ES-I3 (cell line): ENCODE measurements at regions not wholly inside any gene's neighbourhood (a gene's known extent, or its start where the extent isn't known, plus 50 kb on each side); places are given as distances from the start of the nearest gene placed in this dataset.

Experiments
- H3K36me3 ChIP-seq: 2 replicates; pipeline ENCODE4 v1.6.1; 2013; ENCODE audit warnings: mild to moderate bottlenecking, low read length, control low read depth, moderate library complexity; ENCODE audit not compliant: insufficient read depth
- H3K4me1 ChIP-seq: 2 replicates; pipeline ENCODE4 v1.6.1; 2013; ENCODE audit warnings: mild to moderate bottlenecking, control low read depth, low read length; ENCODE audit not compliant: insufficient read depth
- H3K9ac ChIP-seq: 2 replicates; pipeline ENCODE4 v1.6.1; 2013; ENCODE audit warnings: low read depth, mild to moderate bottlenecking, low read length, moderate library complexity
- H3K9me3 ChIP-seq: 2 replicates; pipeline ENCODE4 v1.6.1; 2013; ENCODE audit warnings: mild to moderate bottlenecking, low read length, moderate library complexity; ENCODE audit not compliant: control insufficient read depth, insufficient read depth

DNA sequence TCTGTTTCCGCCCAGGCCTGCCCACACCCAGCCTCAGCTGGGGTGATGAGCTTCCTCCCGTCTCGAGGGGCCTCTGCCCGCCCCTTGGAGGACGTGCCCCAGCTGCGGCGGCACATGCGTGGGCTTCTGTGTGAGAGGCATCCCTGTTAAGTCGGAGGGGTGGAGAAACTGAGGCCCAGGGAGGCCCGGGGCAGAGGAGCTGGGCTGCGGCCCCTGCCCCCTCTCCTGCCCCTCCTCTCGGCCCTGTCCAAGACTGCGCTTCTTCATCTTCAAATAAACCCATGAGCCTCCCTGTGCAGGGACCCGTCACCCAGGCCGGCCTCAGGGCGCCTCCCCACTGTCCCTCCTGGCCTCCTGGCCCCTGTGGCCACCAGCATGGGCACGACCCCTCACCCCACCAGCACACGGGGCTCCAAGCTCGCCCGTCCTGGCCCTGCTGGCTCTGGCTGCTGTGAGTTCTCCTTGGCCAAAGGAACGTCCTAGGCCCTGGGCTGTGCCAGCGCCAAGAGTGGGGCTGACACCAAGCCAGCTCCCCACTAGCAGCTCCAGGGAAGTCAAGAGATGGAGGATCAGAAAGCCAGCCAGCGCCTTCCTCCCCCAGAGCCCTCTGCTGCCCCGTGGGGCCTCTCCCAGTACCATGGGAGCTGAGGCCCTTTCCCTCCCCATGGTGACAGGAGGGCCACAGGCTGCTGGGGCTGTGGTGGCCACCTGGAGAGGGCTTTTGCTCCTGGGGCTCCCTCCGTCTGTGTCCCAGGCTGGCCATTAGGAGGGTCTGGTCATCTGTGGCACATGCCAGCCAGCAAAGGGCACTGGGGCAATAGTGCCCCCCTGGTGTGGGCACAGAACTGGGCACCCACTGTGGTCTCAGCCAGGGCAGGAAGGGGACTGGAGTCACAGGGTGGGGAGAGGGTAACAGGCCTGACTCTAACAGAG lies 180.4 kb downstream of the KIF26A start:
- no peaks in the 10 kb centered on the region for H3K9me3 ChIP-seq
- no peak overlapping the region for H3K9ac ChIP-seq
- no peaks in the 10 kb centered on the region for H3K36me3 ChIP-seq
- no peaks in the 10 kb centered on the region for H3K4me1 ChIP-seq

GRCh38 chr14:104319491-104320241 lies 181.3 kb downstream of the KIF26A start:
- Histone ChIP-seq H3K9ac (no peak overlapping the region), H3K9me3 (no peaks in the 10 kb centered on the region), H3K4me1 (no peaks in the 10 kb centered on the region), H3K36me3 (no peaks in the 10 kb centered on the region)

DNA sequence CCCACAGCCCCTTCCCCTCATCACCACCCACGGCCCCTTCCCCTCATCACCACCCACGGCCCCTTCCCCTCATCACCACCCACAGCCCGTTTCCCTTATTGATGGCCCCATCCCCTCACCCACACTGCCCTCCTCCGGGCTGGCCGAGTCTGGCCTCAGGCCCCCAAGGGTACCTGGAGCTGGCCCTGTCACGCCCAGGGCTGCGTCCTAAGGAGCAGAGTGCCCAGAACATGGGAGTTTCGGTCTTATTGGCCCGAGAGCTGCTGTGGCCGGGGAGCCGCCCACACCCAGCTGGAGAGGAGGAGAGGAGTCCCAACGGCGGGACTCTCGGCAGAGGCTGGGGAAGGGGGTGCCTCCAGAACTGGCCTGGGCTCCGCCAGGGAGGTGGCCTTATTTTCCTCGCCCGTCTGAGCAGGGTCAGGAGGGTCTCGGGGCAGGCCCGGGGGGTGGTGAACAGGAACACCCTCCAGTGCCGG lies 182.3 kb downstream of the KIF26A start:
- Histone ChIP-seq H3K4me1 (no peaks in the 10 kb centered on the region), H3K9ac (no peak overlapping the region), H3K9me3 (no peaks in the 10 kb centered on the region)

DNA sequence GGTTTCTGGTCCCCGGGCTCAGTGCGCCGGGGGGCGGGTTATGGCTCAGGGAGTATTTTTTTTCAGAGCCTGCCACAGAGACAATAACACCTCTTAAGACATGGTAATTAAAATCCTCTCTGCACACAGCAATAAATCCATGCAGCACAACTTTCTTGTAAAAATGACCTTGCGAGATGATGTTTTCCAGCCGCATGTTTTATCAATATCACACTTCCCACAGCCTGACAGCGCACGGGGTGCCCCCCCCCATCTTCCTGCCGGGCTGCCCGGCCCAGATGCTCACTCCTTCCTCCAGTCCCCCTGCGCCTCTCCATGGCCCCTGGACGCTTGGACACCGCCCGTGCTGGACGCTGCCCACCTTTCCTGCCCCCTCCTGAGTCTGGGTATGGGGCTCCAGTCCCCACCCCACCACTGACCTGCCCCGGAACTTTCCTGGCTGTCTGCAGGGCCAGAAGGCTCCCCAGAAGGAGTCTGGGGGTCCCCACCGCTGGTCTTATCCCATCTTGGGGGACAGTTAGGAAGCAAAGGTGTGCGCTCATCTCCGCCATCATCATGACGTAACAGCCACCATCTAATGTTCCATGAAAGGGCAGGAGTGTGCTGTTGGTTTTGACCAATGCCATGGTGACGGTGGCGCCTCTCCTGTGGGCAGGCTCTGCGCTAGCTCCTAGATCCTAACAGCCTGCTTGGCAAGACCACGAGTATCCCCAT lies 182.9 kb downstream of the KIF26A start:
- H3K36me3 ChIP-seq, result no peaks in the 10 kb centered on the region
- no peaks in the 10 kb centered on the region for H3K4me1 ChIP-seq
- H3K9me3 ChIP-seq, result no peaks in the 10 kb centered on the region
- H3K9ac ChIP-seq, result no peak overlapping the region

More for the DNA sequence above, 182.3 kb downstream of the KIF26A start:
- no peaks in the 10 kb centered on the region for H3K36me3 ChIP-seq

DNA sequence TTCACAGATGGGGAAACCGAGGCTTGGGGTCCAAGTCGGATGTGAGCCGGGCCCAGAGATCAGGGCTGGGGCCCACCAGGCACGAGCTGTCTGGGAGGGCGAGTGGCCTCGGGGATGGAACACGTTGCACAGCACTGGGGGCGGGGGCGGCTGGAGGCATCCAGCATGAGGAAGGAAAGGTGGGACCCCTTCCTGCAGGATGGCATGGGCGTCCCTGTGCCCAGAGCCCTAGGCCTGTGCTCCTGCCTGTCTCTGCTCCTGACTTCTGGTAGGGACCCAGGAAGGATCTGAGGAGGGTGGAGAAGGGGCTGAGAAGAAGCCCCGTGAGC lies 183.4 kb downstream of the KIF26A start:
- H3K9ac ChIP-seq, result no peak overlapping the region
- no peaks in the 10 kb centered on the region for H3K4me1 ChIP-seq
- no peaks in the 10 kb centered on the region for H3K9me3 ChIP-seq
- H3K36me3 ChIP-seq, result no peaks in the 10 kb centered on the region

DNA sequence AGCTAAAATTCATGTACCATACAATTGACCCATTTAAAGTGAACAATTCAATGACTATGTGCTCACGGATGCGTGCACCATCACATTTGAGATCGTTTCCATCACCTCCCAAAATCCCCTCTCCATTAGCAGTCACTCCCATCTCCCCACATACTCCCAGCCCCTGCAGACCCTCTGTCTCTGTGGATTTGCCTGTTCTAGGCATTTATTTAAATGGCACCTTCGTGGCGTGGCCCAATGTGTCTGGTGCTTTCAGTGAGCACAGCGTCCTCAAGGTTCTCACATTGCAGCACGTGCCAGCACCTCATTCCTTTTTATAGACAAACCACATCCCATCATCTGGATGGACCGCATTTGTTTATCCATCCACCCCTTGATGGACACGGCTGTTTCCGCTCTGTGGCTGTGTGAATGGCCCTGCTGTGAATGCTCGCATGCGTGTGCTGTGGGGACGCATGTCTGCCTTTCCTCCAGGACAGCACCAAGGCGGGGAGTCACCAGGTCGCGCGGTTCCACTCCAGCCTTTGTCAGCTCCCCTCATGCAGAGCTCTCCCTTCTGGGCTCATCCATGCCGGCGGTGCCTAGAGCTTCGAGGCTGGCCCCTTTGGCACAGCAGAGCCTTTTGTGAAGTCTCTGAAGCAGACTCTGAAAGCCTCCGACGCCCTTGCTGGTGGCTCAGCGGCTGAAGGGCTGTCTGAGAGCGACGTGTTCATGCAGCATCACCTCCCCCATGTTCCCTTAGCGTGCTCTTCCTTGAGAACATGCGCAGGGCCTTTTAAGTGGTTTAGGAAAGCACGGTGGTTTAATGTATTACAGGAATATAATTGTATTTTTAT lies 184.4 kb downstream of the KIF26A start:
- Histone ChIP-seq H3K9me3 (no peaks in the 10 kb centered on the region), H3K4me1 (no peaks in the 10 kb centered on the region), H3K9ac (no peak overlapping the region), H3K36me3 (no peaks in the 10 kb centered on the region)

DNA sequence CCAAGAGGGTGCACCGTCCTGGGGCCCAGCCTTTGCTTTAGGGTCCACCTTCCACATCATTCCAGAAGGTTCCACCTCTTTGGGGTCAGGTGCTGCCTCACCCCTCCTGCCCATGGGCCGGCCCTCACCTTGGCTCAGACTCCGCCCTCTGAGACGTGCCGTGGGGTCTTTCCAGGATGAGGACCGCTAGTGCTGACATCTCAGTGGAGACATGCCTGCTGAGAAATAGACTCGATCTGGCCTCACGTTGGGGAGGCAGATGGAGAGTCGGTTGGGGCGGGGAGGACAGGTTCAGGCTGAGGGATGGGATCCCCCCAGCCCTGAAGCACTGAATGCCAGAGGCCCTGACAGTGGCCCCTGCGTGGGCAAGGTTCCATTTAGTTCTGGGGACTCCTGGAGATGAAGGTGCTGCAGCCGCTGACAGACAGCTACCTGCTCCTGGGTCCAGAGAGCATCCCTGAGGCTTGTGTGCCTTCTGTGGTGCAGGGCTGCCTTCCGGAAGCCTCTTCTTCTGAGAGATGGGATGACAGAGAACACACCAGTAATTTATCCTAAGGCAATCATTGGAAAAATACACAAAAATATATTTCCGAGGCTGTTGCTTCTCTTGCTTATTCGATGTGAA lies 185.3 kb downstream of the KIF26A start:
- Histone ChIP-seq H3K9ac (no peak overlapping the region), H3K36me3 (no peaks in the 10 kb centered on the region), H3K9me3 (no peaks in the 10 kb centered on the region), H3K4me1 (no peaks in the 10 kb centered on the region)

DNA sequence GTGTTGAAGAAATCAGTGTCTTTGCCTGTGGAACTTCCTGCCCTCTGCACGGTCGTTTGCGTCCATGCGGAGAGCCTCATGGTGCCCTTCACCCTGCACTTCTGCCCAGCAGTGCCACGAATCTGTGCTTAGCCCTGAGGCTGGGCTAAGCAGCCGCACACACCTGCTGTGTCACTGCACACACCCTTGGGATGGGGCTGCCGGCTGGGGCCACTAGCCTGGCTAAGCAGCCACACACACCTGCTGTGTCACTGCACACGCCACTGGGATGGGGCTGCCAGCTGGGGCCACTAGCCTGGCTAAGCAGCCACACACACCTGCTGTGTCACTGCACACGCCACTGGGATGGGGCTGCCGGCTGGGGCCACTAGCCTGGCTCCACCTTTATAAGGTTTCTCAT lies 188.5 kb downstream of the KIF26A start:
- Histone ChIP-seq H3K9ac (no peak overlapping the region), H3K36me3 (no peaks in the 10 kb centered on the region)

DNA sequence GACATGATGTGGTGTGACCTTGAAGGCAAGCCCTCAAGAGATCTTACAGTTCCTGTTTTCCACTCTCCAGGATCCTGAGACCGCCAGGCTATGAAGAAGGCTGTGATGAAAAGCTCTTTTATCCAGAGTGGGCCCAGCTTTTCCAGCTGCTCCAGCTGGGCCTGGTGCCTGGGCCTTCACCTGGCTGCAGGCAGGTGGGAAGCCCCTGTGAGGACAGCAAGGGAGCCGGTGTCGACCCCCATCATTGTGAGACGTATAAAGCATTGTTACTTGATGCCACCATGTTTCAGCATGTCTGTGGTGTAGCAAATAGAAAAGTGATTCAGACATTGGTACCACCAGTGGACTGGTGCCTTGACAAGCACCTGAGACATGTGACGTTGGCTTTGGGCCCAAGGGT lies 190.2 kb downstream of the KIF26A start:
- H3K4me1 ChIP-seq, result no peaks in the 10 kb centered on the region
- no peaks in the 10 kb centered on the region for H3K36me3 ChIP-seq
- peaks cover 3% of the 10 kb centered on the region for H3K9me3 ChIP-seq
- H3K9ac ChIP-seq, result no peak overlapping the region

More for the DNA sequence above, 188.5 kb downstream of the KIF26A start:
- Histone ChIP-seq H3K4me1 (no peaks in the 10 kb centered on the region), H3K9me3 (peaks cover 3% of the 10 kb centered on the region)

GRCh38 chr14:104329793-104330192 lies 191.4 kb downstream of the KIF26A start:
- Histone ChIP-seq H3K9me3 (peaks cover 3% of the 10 kb centered on the region), H3K4me1 (no peaks in the 10 kb centered on the region), H3K36me3 (no peaks in the 10 kb centered on the region), H3K9ac (no peak overlapping the region)

- no peak overlapping the region for H3K9ac ChIP-seq
- no peaks in the 10 kb centered on the region for H3K4me1 ChIP-seq
- H3K36me3 ChIP-seq, result no peaks in the 10 kb centered on the region
- peaks cover 3% of the 10 kb centered on the region for H3K9me3 ChIP-seq
Observed at GRCh38 chr14:104331871-104332605, 193.7 kb downstream of the KIF26A start.

GRCh38 chr14:104332634-104333270 lies 194.4 kb downstream of the KIF26A start:
- Histone ChIP-seq H3K9me3 (peaks cover 3% of the 10 kb centered on the region), H3K9ac (no peak overlapping the region), H3K4me1 (no peaks in the 10 kb centered on the region)

More at GRCh38 chr14:104332634-104333270, 194.4 kb downstream of the KIF26A start:
- H3K36me3 ChIP-seq, result no peaks in the 10 kb centered on the region
